Caco-2 (cell line): ENCODE measurements at regions not wholly inside any gene's neighbourhood (a gene's known extent, or its start where the extent isn't known, plus 50 kb on each side); places are given as distances from the start of the nearest gene placed in this dataset.

ENCODE experiments used
- BruUV-seq: library from RNA; stranded (reverse); fragments of 400-500 nt; replicated peaks from 2 replicates; lab custom pipeline; 2021; lab: Mats Ljungman, UMichigan
- CTCF ChIA-PET: fragments of 300-600 bp; sonication (Branson Sonifier 250); formaldehyde crosslinking; loops from one replicate; lab custom pipeline; 2022; ENCODE audit warnings: antibody characterized with exemption; lab: Charles Lee
- POLR2A ChIA-PET: fragments of 300-600 bp; sonication (Branson Sonifier 250); formaldehyde crosslinking; loops from one replicate; lab custom pipeline; 2022; ENCODE audit warnings: antibody characterized with exemption; lab: Charles Lee
- DNase-seq, 2 experiments: peaks; one replicate each; pipeline versions ENCODE4 v3.0.0 to v3.0.0-alpha.2; 2020 to 2022
- H3K27me3 ChIP-seq: replicated peaks from 2 replicates; pipeline ENCODE4 v1.6.0; 2011; ENCODE audit warnings: low read length; ENCODE audit not compliant: control insufficient read depth, insufficient read depth
- H3K36me3 ChIP-seq: 2 replicates; pipeline ENCODE4 v1.5.1; 2011; ENCODE audit warnings: low read length; ENCODE audit not compliant: control insufficient read depth, insufficient read depth
- H3K4me1 ChIP-seq: fragments of 250-450 bp; sonication (Bioruptor Pico); 2 replicates; pipeline ENCODE4 v1.5.1; 2020; ENCODE audit warnings: mild to moderate bottlenecking
- H3K4me3 ChIP-seq: 2 replicates; pipeline ENCODE4 v1.5.1; 2011; ENCODE audit warnings: low read depth, mild to moderate bottlenecking, control low read depth, low read length
- H3K9me3 ChIP-seq: fragments of 250-450 bp; sonication (Bioruptor Pico); 2 replicates; pipeline ENCODE4 v1.5.1; 2020; ENCODE audit warnings: mild to moderate bottlenecking, moderate library complexity
- H3K27ac Mint-ChIP-seq: one replicate; pipeline ENCODE4 v1.8.0; 2022; ENCODE audit warnings: mixed read lengths; ENCODE audit not compliant: unreplicated experiment
- H3K27me3 Mint-ChIP-seq: one replicate; pipeline ENCODE4 v1.8.0; 2022; ENCODE audit warnings: mixed read lengths; ENCODE audit not compliant: insufficient read depth, unreplicated experiment
- H3K36me3 Mint-ChIP-seq: one replicate; pipeline ENCODE4 v1.8.0; 2022; ENCODE audit warnings: mild to moderate bottlenecking, mixed read lengths; ENCODE audit not compliant: insufficient read depth, unreplicated experiment
- H3K4me1 Mint-ChIP-seq: one replicate; pipeline ENCODE4 v1.8.0; 2022; ENCODE audit warnings: low read depth, mixed read lengths; ENCODE audit not compliant: unreplicated experiment
- H3K4me3 Mint-ChIP-seq: one replicate; pipeline ENCODE4 v1.8.0; 2022; ENCODE audit warnings: mild to moderate bottlenecking, moderate library complexity, mixed read lengths; ENCODE audit not compliant: unreplicated experiment
- H3K9me3 Mint-ChIP-seq: one replicate; pipeline ENCODE4 v1.8.0; 2022; ENCODE audit warnings: mixed read lengths; ENCODE audit not compliant: unreplicated experiment
- intact Hi-C: fragments of 100-400 bp; cut with micrococcal nuclease; formaldehyde crosslinking; loops from one replicate; pipeline ENCODE4 v1.10.0; 2022; ENCODE audit not compliant: unreplicated experiment
- TF ChIP-seq, protein P1 (sequence below), 2 experiments: fragments of 200-600 bp in 1 of 2; IDR thresholded peaks; 1 replicate in 1 of 2; 2 replicates in 1 of 2; pipeline versions ENCODE4 v1.5.1 to v1.8.0; 2011 to 2022; ENCODE audit warnings: antibody characterized with exemption in 1 of 2, control low read depth in 1 of 2, inconsistent platforms in 1 of 2, low read depth in 1 of 2, low read length in 1 of 2, mild to moderate bottlenecking in 1 of 2, moderate library complexity in 1 of 2; ENCODE audit not compliant: insufficient read depth in 1 of 2, severe bottlenecking in 1 of 2, unreplicated experiment in 1 of 2

DNA sequence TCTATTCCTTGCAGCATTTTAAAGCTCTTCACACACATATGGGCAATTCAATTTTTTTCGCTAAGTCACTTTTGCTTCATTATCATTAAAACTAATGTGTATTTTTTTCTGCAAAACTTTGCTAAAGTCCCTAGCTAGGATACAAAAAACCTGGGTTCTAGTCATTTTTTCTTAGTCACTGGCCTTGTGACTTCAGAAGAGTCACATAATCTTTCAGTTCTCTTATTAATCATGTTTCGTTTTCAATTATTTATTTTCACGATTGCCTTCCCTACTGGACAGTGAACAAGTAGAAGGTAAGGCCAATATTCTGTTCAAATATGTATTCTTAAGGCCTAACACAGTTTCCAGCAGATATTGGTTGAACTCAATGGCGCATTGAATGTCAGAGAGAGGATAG, 60.9 kb upstream of the CYRIA start:
- H3K4me3 Mint-ChIP-seq = no peak overlapping the region

GRCh38 chr2:16726147-16726546, 60.5 kb upstream of the CYRIA start:
- no peaks in the 10 kb centered on the region for H3K4me1 Mint-ChIP-seq
- peaks cover 29% of the 10 kb centered on the region for H3K27me3 Mint-ChIP-seq
- no peaks in the 10 kb centered on the region for H3K36me3 Mint-ChIP-seq
- Histone ChIP-seq H3K9me3 (no peaks in the 10 kb centered on the region), H3K4me3 (no peak overlapping the region), H3K36me3 (no peaks in the 10 kb centered on the region), H3K27me3 (no peaks in the 10 kb centered on the region; the same call in 1 of the 2 replicates), H3K4me1 (no peaks in the 10 kb centered on the region)
- BruUV-seq = no TSS peak
- DNase-seq = no peak
- H3K27ac Mint-ChIP-seq = no peak overlapping the region
- CTCF ChIA-PET = interaction anchor here (0.7 kb wide), 1 partner anchor 29 kb away, joined by 4 read pairs; no protein-coding TSS in a partner anchor
- TF ChIP-seq, protein P1, sequence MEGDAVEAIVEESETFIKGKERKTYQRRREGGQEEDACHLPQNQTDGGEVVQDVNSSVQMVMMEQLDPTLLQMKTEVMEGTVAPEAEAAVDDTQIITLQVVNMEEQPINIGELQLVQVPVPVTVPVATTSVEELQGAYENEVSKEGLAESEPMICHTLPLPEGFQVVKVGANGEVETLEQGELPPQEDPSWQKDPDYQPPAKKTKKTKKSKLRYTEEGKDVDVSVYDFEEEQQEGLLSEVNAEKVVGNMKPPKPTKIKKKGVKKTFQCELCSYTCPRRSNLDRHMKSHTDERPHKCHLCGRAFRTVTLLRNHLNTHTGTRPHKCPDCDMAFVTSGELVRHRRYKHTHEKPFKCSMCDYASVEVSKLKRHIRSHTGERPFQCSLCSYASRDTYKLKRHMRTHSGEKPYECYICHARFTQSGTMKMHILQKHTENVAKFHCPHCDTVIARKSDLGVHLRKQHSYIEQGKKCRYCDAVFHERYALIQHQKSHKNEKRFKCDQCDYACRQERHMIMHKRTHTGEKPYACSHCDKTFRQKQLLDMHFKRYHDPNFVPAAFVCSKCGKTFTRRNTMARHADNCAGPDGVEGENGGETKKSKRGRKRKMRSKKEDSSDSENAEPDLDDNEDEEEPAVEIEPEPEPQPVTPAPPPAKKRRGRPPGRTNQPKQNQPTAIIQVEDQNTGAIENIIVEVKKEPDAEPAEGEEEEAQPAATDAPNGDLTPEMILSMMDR (IDR thresholded peaks at IDR 0.05; ENCODE audit: insufficient read depth in 1 of 2, low read depth in 1 of 2, low read length in 1 of 2, severe bottlenecking in 1 of 2, unreplicated experiment in 1 of 2) = no peak
- H3K4me3 Mint-ChIP-seq = no peak overlapping the region
- intact Hi-C loops = no loop called here
- no peaks in the 10 kb centered on the region for H3K9me3 Mint-ChIP-seq
- POLR2A ChIA-PET = no interaction called here

More for the DNA sequence above, 60.9 kb upstream of the CYRIA start:
- intact Hi-C loops = no loop called here
- no peak overlapping the region for H3K27ac Mint-ChIP-seq
- DNase-seq = no peak
- Histone ChIP-seq H3K27me3 (no peaks in the 10 kb centered on the region; the same call in 1 of the 2 replicates), H3K4me3 (no peak overlapping the region), H3K4me1 (no peaks in the 10 kb centered on the region), H3K36me3 (no peaks in the 10 kb centered on the region), H3K9me3 (no peaks in the 10 kb centered on the region)
- no peaks in the 10 kb centered on the region for H3K36me3 Mint-ChIP-seq
- POLR2A ChIA-PET = no interaction called here
- H3K4me1 Mint-ChIP-seq = no peaks in the 10 kb centered on the region
- CTCF ChIA-PET = interaction anchor here (0.7 kb wide), 1 partner anchor 29 kb away, joined by 4 read pairs; no protein-coding TSS in a partner anchor
- TF ChIP-seq, protein P1 (IDR thresholded peaks at IDR 0.05; ENCODE audit: insufficient read depth in 1 of 2, low read depth in 1 of 2, low read length in 1 of 2, severe bottlenecking in 1 of 2, unreplicated experiment in 1 of 2) = no peak
- no TSS peak for BruUV-seq
- no peaks in the 10 kb centered on the region for H3K9me3 Mint-ChIP-seq
- H3K27me3 Mint-ChIP-seq = peaks cover 29% of the 10 kb centered on the region

- DNase-seq = no peak
- Histone ChIP-seq H3K9me3 (no peaks in the 10 kb centered on the region), H3K4me3 (no peak overlapping the region), H3K4me1 (no peaks in the 10 kb centered on the region), H3K27me3 (no peaks in the 10 kb centered on the region; the same call in 1 of the 2 replicates), H3K36me3 (no peaks in the 10 kb centered on the region)
- Mint-ChIP-seq H3K4me3 (no peak overlapping the region), H3K9me3 (no peaks in the 10 kb centered on the region), H3K4me1 (no peaks in the 10 kb centered on the region), H3K27me3 (peaks cover 33% of the 10 kb centered on the region), H3K27ac (no peak overlapping the region), H3K36me3 (no peaks in the 10 kb centered on the region)
- TF ChIP-seq, protein P1 (IDR thresholded peaks at IDR 0.05; ENCODE audit: insufficient read depth in 1 of 2, low read depth in 1 of 2, low read length in 1 of 2, severe bottlenecking in 1 of 2, unreplicated experiment in 1 of 2) = no peak
- CTCF ChIA-PET = no interaction called here
- no TSS peak for BruUV-seq
- intact Hi-C loops = no loop called here
- POLR2A ChIA-PET = no interaction called here
Observed at GRCh38 chr2:16725549-16725948, 59.9 kb upstream of the CYRIA start.
